ACC112 (cell line): ENCODE measurements at regions not wholly inside any gene's neighbourhood (a gene's known extent, or its start where the extent isn't known, plus 50 kb on each side); places are given as distances from the start of the nearest gene placed in this dataset.

ENCODE experiments used
- H2AFZ ChIP-seq: fragments of 200-600 bp; sonication (generic); one replicate; pipeline ENCODE4 v1.6.0; 2017; ENCODE audit warnings: antibody characterized with exemption, low read length; ENCODE audit not compliant: unreplicated experiment
- H3K27ac ChIP-seq: fragments of 200-600 bp; sonication (generic); 2 replicates; pipeline ENCODE4 v1.5.1; 2014; ENCODE audit warnings: low read depth, mild to moderate bottlenecking, antibody characterized with exemption, low read length, moderate library complexity
- H3K27me3 ChIP-seq: fragments of 200-600 bp; sonication (generic); 2 replicates; pipeline ENCODE4 v1.6.1; 2014; ENCODE audit warnings: mild to moderate bottlenecking, antibody characterized with exemption, low read length, moderate library complexity, mixed read lengths; ENCODE audit not compliant: insufficient read depth
- H3K36me3 ChIP-seq: fragments of 200-600 bp; sonication (generic); 2 replicates; pipeline ENCODE4 v1.6.1; 2016; ENCODE audit warnings: mild to moderate bottlenecking, antibody characterized with exemption, low read length, moderate library complexity, mixed read lengths; ENCODE audit not compliant: insufficient read depth
- H3K4me1 ChIP-seq: fragments of 200-600 bp; sonication (generic); one replicate; pipeline ENCODE4 v1.6.1; 2016; ENCODE audit warnings: low read length, mixed read lengths; ENCODE audit not compliant: insufficient read depth, unreplicated experiment, control insufficient read depth
- H3K4me3 ChIP-seq: fragments of 200-600 bp; sonication (generic); 2 replicates; pipeline ENCODE4 v1.5.1; 2014; ENCODE audit warnings: mild to moderate bottlenecking, low read depth, low read length
- H3K79me2 ChIP-seq: fragments of 200-600 bp; sonication (generic); one replicate; pipeline ENCODE4 v1.6.0; 2016; ENCODE audit warnings: low read length; ENCODE audit not compliant: control insufficient read depth, unreplicated experiment, insufficient read depth

- no peak overlapping the region for H3K27ac ChIP-seq
- no peak overlapping the region for H3K4me3 ChIP-seq
- H3K79me2 ChIP-seq = no peaks in the 10 kb centered on the region
- no peaks in the 10 kb centered on the region for H3K27me3 ChIP-seq
- peaks cover 28% of the 10 kb centered on the region for H3K4me1 ChIP-seq
- no peaks in the 10 kb centered on the region for H3K36me3 ChIP-seq
- H2AFZ ChIP-seq = no peak overlapping the region
Measured at GRCh38 chr7:17186745-17187530, 111.5 kb upstream of the AHR start.

DNA sequence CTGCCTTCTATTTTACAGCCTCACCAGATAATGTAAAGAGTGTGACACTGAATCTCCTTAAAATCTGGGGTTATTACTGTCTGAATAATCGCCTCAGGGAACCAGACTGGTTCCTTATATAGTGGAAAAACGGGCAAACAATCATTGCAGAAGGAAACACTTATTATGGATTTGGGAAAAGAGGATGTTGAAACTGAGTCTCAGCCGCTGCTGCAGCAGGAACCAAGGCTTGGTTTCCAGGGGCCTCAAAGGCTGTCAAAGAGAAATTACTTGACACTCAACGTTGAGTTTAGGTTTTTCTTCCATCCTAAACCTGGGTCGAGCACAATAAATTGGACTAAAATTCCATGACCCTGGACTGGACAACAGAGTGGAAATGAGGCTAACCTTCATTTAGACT is 103.8 kb upstream of the AHR start:
- Histone ChIP-seq H3K27ac (no peak overlapping the region), H3K27me3 (no peaks in the 10 kb centered on the region), H3K4me3 (no peak overlapping the region), H3K36me3 (no peaks in the 10 kb centered on the region), H3K79me2 (no peaks in the 10 kb centered on the region), H3K4me1 (no peaks in the 10 kb centered on the region), H2AFZ (no peak overlapping the region)

GRCh38 chr7:17195576-17195975 is 102.9 kb upstream of the AHR start:
- no peaks in the 10 kb centered on the region for H3K79me2 ChIP-seq
- no peak overlapping the region for H3K27ac ChIP-seq
- no peak overlapping the region for H2AFZ ChIP-seq
- no peak overlapping the region for H3K4me3 ChIP-seq
- no peaks in the 10 kb centered on the region for H3K36me3 ChIP-seq
- H3K27me3 ChIP-seq = no peaks in the 10 kb centered on the region
- H3K4me1 ChIP-seq = no peaks in the 10 kb centered on the region

- Histone ChIP-seq H2AFZ (no peak overlapping the region), H3K36me3 (no peaks in the 10 kb centered on the region), H3K27me3 (no peaks in the 10 kb centered on the region), H3K79me2 (no peaks in the 10 kb centered on the region), H3K4me1 (no peaks in the 10 kb centered on the region), H3K27ac (no peak overlapping the region), H3K4me3 (no peak overlapping the region)
Measured at GRCh38 chr7:17205910-17206309, 92.5 kb upstream of the AHR start.

DNA sequence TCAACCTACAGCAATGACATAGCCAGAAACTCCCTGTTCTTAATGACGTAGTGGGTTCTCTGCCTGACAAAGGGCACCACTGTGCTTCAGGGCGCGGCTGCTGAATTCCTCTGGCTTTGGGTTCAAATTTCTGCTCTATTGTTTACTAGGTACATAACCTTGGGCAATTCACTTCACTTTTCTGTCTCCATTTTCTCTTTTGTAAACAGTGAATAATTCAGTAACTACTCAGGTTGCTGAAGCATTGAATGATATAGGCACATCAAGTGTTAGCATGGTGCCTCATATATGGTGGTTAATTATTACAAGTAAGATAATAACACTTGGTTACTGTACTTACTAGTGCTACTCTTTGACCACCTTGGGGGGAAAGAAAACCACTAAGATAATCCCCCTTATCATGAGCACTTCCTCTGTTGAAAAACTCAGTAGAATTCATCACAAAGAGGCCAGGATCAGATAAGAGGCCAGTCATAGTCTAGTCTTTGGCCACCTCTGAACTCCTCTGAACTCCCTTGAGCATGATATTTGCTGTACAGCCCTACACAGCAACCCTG is 92.0 kb upstream of the AHR start:
- Histone ChIP-seq H3K79me2 (no peaks in the 10 kb centered on the region), H3K4me1 (no peaks in the 10 kb centered on the region), H3K27ac (no peak overlapping the region), H2AFZ (no peak overlapping the region), H3K36me3 (no peaks in the 10 kb centered on the region), H3K4me3 (no peak overlapping the region), H3K27me3 (no peaks in the 10 kb centered on the region)

GRCh38 chr7:17207220-17207619 is 91.2 kb upstream of the AHR start:
- no peaks in the 10 kb centered on the region for H3K79me2 ChIP-seq
- H3K27ac ChIP-seq = no peak overlapping the region
- H3K27me3 ChIP-seq = no peaks in the 10 kb centered on the region
- H3K4me1 ChIP-seq = no peaks in the 10 kb centered on the region
- no peak overlapping the region for H3K4me3 ChIP-seq
- H3K36me3 ChIP-seq = no peaks in the 10 kb centered on the region
- no peak overlapping the region for H2AFZ ChIP-seq

DNA sequence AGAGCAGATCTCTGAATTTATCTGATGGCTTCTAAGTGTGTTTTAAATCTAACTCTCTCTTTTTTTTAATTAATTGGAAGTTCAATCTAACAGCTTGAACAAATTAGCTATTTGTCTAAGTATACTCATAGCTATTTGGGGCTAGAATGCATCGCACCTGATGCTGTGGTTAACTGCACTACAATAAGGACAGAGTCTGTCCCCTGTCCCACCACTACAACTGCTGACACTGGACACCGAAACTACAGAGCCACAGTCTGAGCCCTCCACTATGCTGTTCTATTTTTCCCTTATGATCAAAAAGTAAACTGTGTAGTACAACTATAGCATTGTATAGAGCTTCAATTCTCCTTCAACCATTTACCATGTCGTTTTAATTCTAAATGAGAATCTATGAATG is 89.4 kb upstream of the AHR start:
- H3K79me2 ChIP-seq = no peaks in the 10 kb centered on the region
- no peaks in the 10 kb centered on the region for H3K27me3 ChIP-seq
- no peaks in the 10 kb centered on the region for H3K4me1 ChIP-seq
- no peak overlapping the region for H3K27ac ChIP-seq
- H2AFZ ChIP-seq = no peak overlapping the region
- H3K36me3 ChIP-seq = no peaks in the 10 kb centered on the region
- H3K4me3 ChIP-seq = no peak overlapping the region

- H3K79me2 ChIP-seq = no peaks in the 10 kb centered on the region
- no peaks in the 10 kb centered on the region for H3K4me1 ChIP-seq
- H2AFZ ChIP-seq = no peak overlapping the region
- H3K27me3 ChIP-seq = no peaks in the 10 kb centered on the region
- no peak overlapping the region for H3K4me3 ChIP-seq
- no peak overlapping the region for H3K27ac ChIP-seq
- H3K36me3 ChIP-seq = no peaks in the 10 kb centered on the region
Measured at GRCh38 chr7:17211307-17211836, 87.1 kb upstream of the AHR start.

GRCh38 chr7:17212188-17212587 is 86.3 kb upstream of the AHR start:
- Histone ChIP-seq H2AFZ (no peak overlapping the region), H3K36me3 (no peaks in the 10 kb centered on the region), H3K27me3 (no peaks in the 10 kb centered on the region), H3K27ac (no peak overlapping the region), H3K79me2 (no peaks in the 10 kb centered on the region), H3K4me3 (no peak overlapping the region), H3K4me1 (no peaks in the 10 kb centered on the region)

GRCh38 chr7:17227766-17228490 is 70.5 kb upstream of the AHR start:
- no peak overlapping the region for H3K27ac ChIP-seq
- no peaks in the 10 kb centered on the region for H3K79me2 ChIP-seq
- H3K27me3 ChIP-seq = no peaks in the 10 kb centered on the region
- H2AFZ ChIP-seq = no peak overlapping the region
- H3K36me3 ChIP-seq = no peaks in the 10 kb centered on the region
- H3K4me3 ChIP-seq = no peak overlapping the region
- no peaks in the 10 kb centered on the region for H3K4me1 ChIP-seq
